WTC11 (cell line): ENCODE measurements at regions not wholly inside any gene's neighbourhood (a gene's known extent, or its start where the extent isn't known, plus 50 kb on each side); places are given as distances from the start of the nearest gene placed in this dataset.

ENCODE experiments used
- ATAC-seq: fragments of 200-7000 bp; cut with Tn5 transposase; 2 replicates; pipeline ENCODE4 v1.10.0; 2021; ENCODE audit warnings: mild to moderate bottlenecking, moderate library complexity
- CTCF ChIA-PET: fragments of 300-600 bp; sonication (Branson Sonifier 250); formaldehyde crosslinking; loops from one replicate; lab custom pipeline; 2021; ENCODE audit warnings: antibody characterized with exemption; lab: Charles Lee
- POLR2A ChIA-PET: fragments of 350-600 bp; sonication (Branson Sonifier 250); formaldehyde crosslinking; loops from one replicate; lab custom pipeline; 2021; ENCODE audit warnings: antibody characterized with exemption; lab: Charles Lee
- DNase-seq: peaks from one replicate; pipeline ENCODE4 v3.0.0; 2021; ENCODE audit warnings: low spot score
- H3K27ac Mint-ChIP-seq: 2 replicates; pipeline ENCODE4 v1.8.0; 2021; ENCODE audit warnings: mixed read lengths
- H3K27me3 Mint-ChIP-seq: 2 replicates; pipeline ENCODE4 v1.8.0; 2021; ENCODE audit warnings: low read depth, mild to moderate bottlenecking, moderate library complexity, mixed read lengths
- H3K36me3 Mint-ChIP-seq: 2 replicates; pipeline ENCODE4 v1.8.0; 2021; ENCODE audit warnings: mixed read lengths
- H3K4me1 Mint-ChIP-seq: 2 replicates; pipeline ENCODE4 v1.8.0; 2022; ENCODE audit warnings: mixed read lengths
- H3K4me3 Mint-ChIP-seq: 2 replicates; pipeline ENCODE4 v1.8.0; 2021; ENCODE audit warnings: mild to moderate bottlenecking, moderate library complexity, mixed read lengths
- H3K9me3 Mint-ChIP-seq: 2 replicates; pipeline ENCODE4 v1.8.0; 2021; ENCODE audit warnings: mixed read lengths
- AFF4 ChIP-seq: sonication (generic); formaldehyde crosslinking; IDR thresholded peaks from 2 replicates; pipeline ENCODE4 v1.8.1; 2023; ENCODE audit warnings: mild to moderate bottlenecking, missing genetic modification reagents, borderline replicate concordance
- EMX1 ChIP-seq: fragments of 250-450 bp; sonication (Bioruptor Pico); IDR thresholded peaks from 2 replicates; pipeline ENCODE4 v1.8.0; 2021; ENCODE audit warnings: mild to moderate bottlenecking
- NFYB ChIP-seq: sonication (generic); formaldehyde crosslinking; conservative IDR thresholded peaks from 2 replicates; pipeline ENCODE4 v1.8.0; 2022; ENCODE audit warnings: low read depth, missing genetic modification reagents
- PREB ChIP-seq: sonication (generic); formaldehyde crosslinking; IDR thresholded peaks from 2 replicates; pipeline ENCODE4 v1.8.1; 2022; ENCODE audit warnings: mild to moderate bottlenecking, missing genetic modification reagents, moderate library complexity, borderline replicate concordance
- STAT6 ChIP-seq: sonication (generic); formaldehyde crosslinking; conservative IDR thresholded peaks from 2 replicates; pipeline ENCODE4 v1.8.1; 2023; ENCODE audit warnings: mild to moderate bottlenecking, low read depth, missing genetic modification reagents, moderate library complexity
- ZBTB21 ChIP-seq: sonication (generic); formaldehyde crosslinking; IDR thresholded peaks from 2 replicates; pipeline ENCODE4 v1.8.1; 2023; ENCODE audit warnings: mild to moderate bottlenecking, missing genetic modification reagents, borderline replicate concordance
- ZNF219 ChIP-seq: sonication (generic); formaldehyde crosslinking; IDR thresholded peaks from 2 replicates; pipeline ENCODE4 v1.8.0; 2023; ENCODE audit warnings: missing genetic modification reagents, mild to moderate bottlenecking, borderline replicate concordance
- ZNF416 ChIP-seq: fragments of 250-450 bp; sonication (Bioruptor Pico); IDR thresholded peaks from 2 replicates; pipeline ENCODE4 v1.9.0; 2021; ENCODE audit warnings: mild to moderate bottlenecking, inconsistent platforms
- TF ChIP-seq, protein P1 (sequence below): sonication (generic); formaldehyde crosslinking; IDR thresholded peaks from 2 replicates; pipeline ENCODE4 v1.8.0; 2022; ENCODE audit warnings: mild to moderate bottlenecking, missing genetic modification reagents
- TF ChIP-seq, protein P2 (sequence below): fragments of 250-450 bp; sonication (Bioruptor Pico); IDR thresholded peaks from 2 replicates; pipeline ENCODE4 v1.8.0; 2021; ENCODE audit warnings: mild to moderate bottlenecking
- TF ChIP-seq, protein P3 (sequence below): sonication (generic); formaldehyde crosslinking; IDR thresholded peaks from 2 replicates; pipeline ENCODE4 v1.8.0; 2022; ENCODE audit warnings: mild to moderate bottlenecking, missing genetic modification reagents

- TF ChIP-seq ZBTB21 (CRISPR knock-in tag) = no peak
Measured at GRCh38 chr17:53659181-53659580, 163.5 kb upstream of the KIF2B start (continued).

GRCh38 chr17:53655591-53655990, 167.1 kb upstream of the KIF2B start:
- POLR2A ChIA-PET = no interaction called here

DNA sequence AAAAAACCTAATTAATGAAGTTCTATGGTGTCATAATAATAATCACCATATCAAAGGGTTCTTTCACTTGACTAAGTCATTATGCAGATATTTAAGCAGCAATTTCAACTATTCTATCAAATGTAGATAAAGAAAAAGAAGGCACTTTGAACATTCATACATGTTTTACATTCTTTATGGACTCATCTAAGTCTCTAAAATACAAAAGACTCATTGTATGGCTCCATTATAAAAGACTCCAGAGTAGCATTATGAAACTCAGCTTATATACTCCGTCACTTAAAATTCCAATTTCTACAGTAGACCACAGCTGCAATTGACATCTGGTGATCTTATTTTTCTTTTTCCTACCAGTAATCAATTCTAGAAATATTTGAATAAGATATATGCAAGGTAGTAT, 173.5 kb upstream of the KIF2B start:
- Mint-ChIP-seq H3K36me3 (peaks cover 28% of the 10 kb centered on the region), H3K27me3 (no peaks in the 10 kb centered on the region), H3K9me3 (peaks cover 37% of the 10 kb centered on the region), H3K27ac (no peak overlapping the region), H3K4me3 (no peak overlapping the region)
- POLR2A ChIA-PET = no interaction called here
- ATAC-seq = no peak
- DNase-seq = no peak
- CTCF ChIA-PET = no interaction called here
- no peak for TF ChIP-seq AFF4
- TF ChIP-seq, all 79 proteins: peak for 0
- H3K4me1 Mint-ChIP-seq = no peaks in the 10 kb centered on the region

More at GRCh38 chr17:53655591-53655990, 167.1 kb upstream of the KIF2B start:
- peaks cover 5% of the 10 kb centered on the region; the same call in 1 of the 2 replicates for H3K36me3 Mint-ChIP-seq
- CTCF ChIA-PET = no interaction called here
- H3K9me3 Mint-ChIP-seq = peaks cover 22% of the 10 kb centered on the region
- TF ChIP-seq STAT6 (CRISPR knock-in tag) (no peak), AFF4 (no peak), NFYB (no peak), EMX1 (CRISPR knock-in tag) (no peak), ZNF416 (CRISPR knock-in tag) (no peak)
- TF ChIP-seq, protein P1, sequence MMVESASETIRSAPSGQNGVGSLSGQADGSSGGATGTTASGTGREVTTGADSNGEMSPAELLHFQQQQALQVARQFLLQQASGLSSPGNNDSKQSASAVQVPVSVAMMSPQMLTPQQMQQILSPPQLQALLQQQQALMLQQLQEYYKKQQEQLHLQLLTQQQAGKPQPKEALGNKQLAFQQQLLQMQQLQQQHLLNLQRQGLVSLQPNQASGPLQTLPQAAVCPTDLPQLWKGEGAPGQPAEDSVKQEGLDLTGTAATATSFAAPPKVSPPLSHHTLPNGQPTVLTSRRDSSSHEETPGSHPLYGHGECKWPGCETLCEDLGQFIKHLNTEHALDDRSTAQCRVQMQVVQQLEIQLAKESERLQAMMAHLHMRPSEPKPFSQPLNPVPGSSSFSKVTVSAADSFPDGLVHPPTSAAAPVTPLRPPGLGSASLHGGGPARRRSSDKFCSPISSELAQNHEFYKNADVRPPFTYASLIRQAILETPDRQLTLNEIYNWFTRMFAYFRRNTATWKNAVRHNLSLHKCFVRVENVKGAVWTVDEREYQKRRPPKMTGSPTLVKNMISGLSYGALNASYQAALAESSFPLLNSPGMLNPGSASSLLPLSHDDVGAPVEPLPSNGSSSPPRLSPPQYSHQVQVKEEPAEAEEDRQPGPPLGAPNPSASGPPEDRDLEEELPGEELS (CRISPR knock-in tag) = no peak
- ATAC-seq (no peak), DNase-seq (no peak)
- 0 out of 2 replicates have a peak, but pooled peaks cover 3% of the 10 kb centered on the region for H3K4me1 Mint-ChIP-seq
- no peak overlapping the region for H3K27ac Mint-ChIP-seq
- H3K27me3 Mint-ChIP-seq = no peaks in the 10 kb centered on the region
- no peak overlapping the region for H3K4me3 Mint-ChIP-seq

DNA sequence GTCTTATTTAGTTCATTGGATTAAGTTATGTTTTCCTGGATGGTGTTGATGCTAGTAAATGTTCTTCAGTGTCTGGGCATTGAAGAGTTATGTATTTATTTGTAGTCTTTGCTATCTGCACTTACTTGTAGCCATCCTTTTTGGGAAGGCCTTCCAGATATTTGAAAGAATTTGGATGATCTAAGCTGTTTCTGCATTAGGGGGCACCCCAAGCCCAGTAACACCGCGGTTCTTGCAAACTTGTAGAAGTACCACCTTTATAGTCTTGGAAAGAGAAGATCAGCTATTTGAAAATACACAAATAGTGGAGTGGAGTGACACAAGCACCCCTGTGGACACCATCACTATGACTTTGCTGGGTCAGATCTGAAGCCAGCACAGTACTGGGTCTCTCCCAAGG, 175.9 kb upstream of the KIF2B start:
- Mint-ChIP-seq H3K27me3 (no peaks in the 10 kb centered on the region), H3K4me1 (no peaks in the 10 kb centered on the region), H3K4me3 (no peak overlapping the region), H3K36me3 (peaks cover 42% of the 10 kb centered on the region), H3K27ac (no peak overlapping the region), H3K9me3 (peaks cover 58% of the 10 kb centered on the region)
- CTCF ChIA-PET = no interaction called here
- ATAC-seq = no peak
- no peak for DNase-seq
- POLR2A ChIA-PET = no interaction called here
- TF ChIP-seq, protein P1 (CRISPR knock-in tag) = no peak
- no peak for TF ChIP-seq ZNF219 (CRISPR knock-in tag)
- TF ChIP-seq PREB (CRISPR knock-in tag) = no peak
- TF ChIP-seq, protein P2, sequence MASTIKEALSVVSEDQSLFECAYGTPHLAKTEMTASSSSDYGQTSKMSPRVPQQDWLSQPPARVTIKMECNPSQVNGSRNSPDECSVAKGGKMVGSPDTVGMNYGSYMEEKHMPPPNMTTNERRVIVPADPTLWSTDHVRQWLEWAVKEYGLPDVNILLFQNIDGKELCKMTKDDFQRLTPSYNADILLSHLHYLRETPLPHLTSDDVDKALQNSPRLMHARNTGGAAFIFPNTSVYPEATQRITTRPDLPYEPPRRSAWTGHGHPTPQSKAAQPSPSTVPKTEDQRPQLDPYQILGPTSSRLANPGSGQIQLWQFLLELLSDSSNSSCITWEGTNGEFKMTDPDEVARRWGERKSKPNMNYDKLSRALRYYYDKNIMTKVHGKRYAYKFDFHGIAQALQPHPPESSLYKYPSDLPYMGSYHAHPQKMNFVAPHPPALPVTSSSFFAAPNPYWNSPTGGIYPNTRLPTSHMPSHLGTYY (CRISPR knock-in tag) = no peak
- TF ChIP-seq, protein P3, sequence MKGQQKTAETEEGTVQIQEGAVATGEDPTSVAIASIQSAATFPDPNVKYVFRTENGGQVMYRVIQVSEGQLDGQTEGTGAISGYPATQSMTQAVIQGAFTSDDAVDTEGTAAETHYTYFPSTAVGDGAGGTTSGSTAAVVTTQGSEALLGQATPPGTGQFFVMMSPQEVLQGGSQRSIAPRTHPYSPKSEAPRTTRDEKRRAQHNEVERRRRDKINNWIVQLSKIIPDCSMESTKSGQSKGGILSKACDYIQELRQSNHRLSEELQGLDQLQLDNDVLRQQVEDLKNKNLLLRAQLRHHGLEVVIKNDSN = no peak
